ENCODE measurements at regions not wholly inside any gene's neighbourhood (a gene's known extent, or its start where the extent isn't known, plus 50 kb on each side); places are given as distances from the start of the nearest gene placed in this dataset.

GRCh38 chr6:93896081-93896480, 476.7 kb upstream of the EPHA7 start:
- TF ChIP-seq CTCF (IDR thresholded peaks at IDR 0.05 in 4 of 5, conservative IDR thresholded peaks at IDR 0.05 in 1 of 5) (no peak), POLR2A (IDR thresholded peaks at IDR 0.05) (no peak)

Data from gastrocnemius medialis (tissue), 4 donors.